Prostate gland (tissue), 2 donors: ENCODE measurements at regions not wholly inside any gene's neighbourhood (a gene's known extent, or its start where the extent isn't known, plus 50 kb on each side); places are given as distances from the start of the nearest gene placed in this dataset.

Experiments
- POLR2A ChIP-seq: fragments of 450-650 bp; IDR thresholded peaks from one replicate; pipeline ENCODE4 v1.6.1; 2016; ENCODE audit warnings: antibody characterized with exemption, mild to moderate bottlenecking
- TF ChIP-seq, protein P1 (sequence below), 4 experiments: fragments of 200-600 bp in 2 of 4; fragments of 450-650 bp in 2 of 4; sonication (generic) in 2 of 4; IDR thresholded peaks; 1 replicate in 3 of 4; 2 replicates in 1 of 4; pipeline ENCODE4 v1.5.1; 2016 to 2019; ENCODE audit warnings: antibody characterized with exemption in 4 of 4, mild to moderate bottlenecking in 2 of 4, moderate library complexity in 2 of 4

DNA sequence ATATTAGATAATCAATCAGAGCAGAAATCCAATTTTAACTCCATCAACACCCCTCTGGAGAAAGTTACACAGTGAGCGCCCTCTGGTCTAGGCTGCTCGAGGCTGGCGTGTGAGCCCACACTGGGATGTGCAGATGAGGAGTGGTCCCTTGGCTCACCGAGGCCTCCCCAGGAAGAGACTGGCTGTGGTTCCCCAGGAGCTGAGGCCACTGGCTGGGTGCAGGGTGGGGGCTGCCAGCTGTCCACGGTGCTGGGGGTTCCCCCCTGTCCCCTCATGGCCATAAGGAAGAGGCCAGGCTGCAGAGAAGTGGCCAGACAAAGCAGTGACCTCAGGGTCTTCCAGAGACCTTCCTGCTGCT, 750.7 kb downstream of the BRD1 start:
- TF ChIP-seq, protein P1, sequence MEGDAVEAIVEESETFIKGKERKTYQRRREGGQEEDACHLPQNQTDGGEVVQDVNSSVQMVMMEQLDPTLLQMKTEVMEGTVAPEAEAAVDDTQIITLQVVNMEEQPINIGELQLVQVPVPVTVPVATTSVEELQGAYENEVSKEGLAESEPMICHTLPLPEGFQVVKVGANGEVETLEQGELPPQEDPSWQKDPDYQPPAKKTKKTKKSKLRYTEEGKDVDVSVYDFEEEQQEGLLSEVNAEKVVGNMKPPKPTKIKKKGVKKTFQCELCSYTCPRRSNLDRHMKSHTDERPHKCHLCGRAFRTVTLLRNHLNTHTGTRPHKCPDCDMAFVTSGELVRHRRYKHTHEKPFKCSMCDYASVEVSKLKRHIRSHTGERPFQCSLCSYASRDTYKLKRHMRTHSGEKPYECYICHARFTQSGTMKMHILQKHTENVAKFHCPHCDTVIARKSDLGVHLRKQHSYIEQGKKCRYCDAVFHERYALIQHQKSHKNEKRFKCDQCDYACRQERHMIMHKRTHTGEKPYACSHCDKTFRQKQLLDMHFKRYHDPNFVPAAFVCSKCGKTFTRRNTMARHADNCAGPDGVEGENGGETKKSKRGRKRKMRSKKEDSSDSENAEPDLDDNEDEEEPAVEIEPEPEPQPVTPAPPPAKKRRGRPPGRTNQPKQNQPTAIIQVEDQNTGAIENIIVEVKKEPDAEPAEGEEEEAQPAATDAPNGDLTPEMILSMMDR (IDR thresholded peaks at IDR 0.05): no peak
- TF ChIP-seq POLR2A: no peak
